ENCODE measurements at regions not wholly inside any gene's neighbourhood (a gene's known extent, or its start where the extent isn't known, plus 50 kb on each side); places are given as distances from the start of the nearest gene placed in this dataset.

- H3K4me1 ChIP-seq (ENCODE audit: control insufficient read depth, insufficient read depth, low read length, unreplicated experiment): no peaks in the 10 kb centered on the region
- H3K27me3 ChIP-seq (ENCODE audit: insufficient read depth, low read length): no peaks in the 10 kb centered on the region
Measured at GRCh38 chr2:142241016-142241415, 110.2 kb upstream of the LRP1B start.

DNA sequence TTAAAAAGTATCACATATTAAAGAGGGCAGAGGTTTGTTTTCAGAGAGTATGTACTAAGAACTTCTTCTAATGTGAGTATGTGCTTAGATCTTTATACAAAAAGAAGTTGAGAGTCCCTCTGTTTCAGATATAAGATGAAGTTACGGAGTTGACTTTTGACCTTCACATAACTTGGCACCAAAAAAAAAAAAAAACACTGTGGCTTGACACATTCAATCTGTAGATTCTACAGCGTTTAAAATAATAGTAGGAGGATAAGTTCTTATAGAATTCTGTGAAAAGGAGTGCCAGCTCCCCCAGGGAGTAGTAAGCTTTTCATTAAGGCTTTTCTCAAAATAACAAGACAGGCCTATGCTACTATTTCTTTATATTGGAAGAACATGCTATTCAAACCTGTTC, 105.4 kb upstream of the LRP1B start:
- Histone ChIP-seq H3K4me1 (ENCODE audit: control insufficient read depth, insufficient read depth, low read length, unreplicated experiment) (no peaks in the 10 kb centered on the region), H2AFZ (ENCODE audit: low read length, unreplicated experiment) (no peak overlapping the region), H3K27ac (ENCODE audit: low read depth, low read length) (no peak overlapping the region), H3K79me2 (ENCODE audit: control insufficient read depth, insufficient read depth, low read length, unreplicated experiment) (no peaks in the 10 kb centered on the region), H3K36me3 (ENCODE audit: insufficient read depth, low read length) (no peaks in the 10 kb centered on the region), H3K4me3 (ENCODE audit: low read depth, low read length) (no peak overlapping the region), H3K27me3 (ENCODE audit: insufficient read depth, low read length) (no peaks in the 10 kb centered on the region)

More at GRCh38 chr2:142241016-142241415, 110.2 kb upstream of the LRP1B start:
- Histone ChIP-seq H3K79me2 (ENCODE audit: control insufficient read depth, insufficient read depth, low read length, unreplicated experiment) (no peaks in the 10 kb centered on the region), H3K36me3 (ENCODE audit: insufficient read depth, low read length) (no peaks in the 10 kb centered on the region), H3K4me3 (ENCODE audit: low read depth, low read length) (no peak overlapping the region), H3K27ac (ENCODE audit: low read depth, low read length) (no peak overlapping the region), H2AFZ (ENCODE audit: low read length, unreplicated experiment) (no peak overlapping the region)

GRCh38 chr2:142234741-142235140, 103.9 kb upstream of the LRP1B start:
- Histone ChIP-seq H3K27ac (ENCODE audit: low read depth, low read length) (no peak overlapping the region), H2AFZ (ENCODE audit: low read length, unreplicated experiment) (no peak overlapping the region), H3K36me3 (ENCODE audit: insufficient read depth, low read length) (no peaks in the 10 kb centered on the region), H3K4me1 (ENCODE audit: control insufficient read depth, insufficient read depth, low read length, unreplicated experiment) (no peaks in the 10 kb centered on the region), H3K4me3 (ENCODE audit: low read depth, low read length) (no peak overlapping the region), H3K79me2 (ENCODE audit: control insufficient read depth, insufficient read depth, low read length, unreplicated experiment) (no peaks in the 10 kb centered on the region), H3K27me3 (ENCODE audit: insufficient read depth, low read length) (no peaks in the 10 kb centered on the region)

DNA sequence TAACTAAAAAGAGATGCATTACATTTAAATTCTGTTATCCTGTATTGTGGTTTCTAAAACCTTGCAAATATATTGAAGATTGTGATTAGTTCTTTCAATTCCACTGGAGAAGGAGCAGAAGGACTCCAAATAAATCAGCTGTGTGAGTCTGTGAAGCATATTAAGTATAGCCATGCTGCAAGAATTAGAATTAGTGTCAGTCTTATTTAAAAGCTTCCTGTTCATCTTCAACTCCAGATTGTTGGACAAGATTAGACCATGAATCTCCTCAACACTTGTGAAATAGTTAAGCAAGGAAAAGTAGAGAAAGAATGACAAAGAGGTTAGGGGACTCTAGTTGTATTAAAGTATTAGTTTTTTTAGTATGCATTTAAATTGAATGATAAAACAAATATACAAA, 92.5 kb upstream of the LRP1B start:
- Histone ChIP-seq H3K79me2 (ENCODE audit: control insufficient read depth, insufficient read depth, low read length, unreplicated experiment) (no peaks in the 10 kb centered on the region), H3K4me1 (ENCODE audit: control insufficient read depth, insufficient read depth, low read length, unreplicated experiment) (no peaks in the 10 kb centered on the region), H2AFZ (ENCODE audit: low read length, unreplicated experiment) (no peak overlapping the region), H3K27ac (ENCODE audit: low read depth, low read length) (no peak overlapping the region), H3K27me3 (ENCODE audit: insufficient read depth, low read length) (no peaks in the 10 kb centered on the region), H3K36me3 (ENCODE audit: insufficient read depth, low read length) (no peaks in the 10 kb centered on the region), H3K4me3 (ENCODE audit: low read depth, low read length) (no peak overlapping the region)

GRCh38 chr2:142222715-142223114, 91.9 kb upstream of the LRP1B start:
- Histone ChIP-seq H3K36me3 (ENCODE audit: insufficient read depth, low read length) (no peaks in the 10 kb centered on the region), H3K27ac (ENCODE audit: low read depth, low read length) (no peak overlapping the region), H3K27me3 (ENCODE audit: insufficient read depth, low read length) (no peaks in the 10 kb centered on the region), H2AFZ (ENCODE audit: low read length, unreplicated experiment) (no peak overlapping the region), H3K4me3 (ENCODE audit: low read depth, low read length) (no peak overlapping the region), H3K4me1 (ENCODE audit: control insufficient read depth, insufficient read depth, low read length, unreplicated experiment) (no peaks in the 10 kb centered on the region), H3K79me2 (ENCODE audit: control insufficient read depth, insufficient read depth, low read length, unreplicated experiment) (no peaks in the 10 kb centered on the region)

GRCh38 chr2:142220901-142221300, 90.1 kb upstream of the LRP1B start:
- Histone ChIP-seq H3K4me1 (ENCODE audit: control insufficient read depth, insufficient read depth, low read length, unreplicated experiment) (no peaks in the 10 kb centered on the region), H3K79me2 (ENCODE audit: control insufficient read depth, insufficient read depth, low read length, unreplicated experiment) (no peaks in the 10 kb centered on the region), H3K27ac (ENCODE audit: low read depth, low read length) (no peak overlapping the region), H3K27me3 (ENCODE audit: insufficient read depth, low read length) (no peaks in the 10 kb centered on the region), H3K36me3 (ENCODE audit: insufficient read depth, low read length) (no peaks in the 10 kb centered on the region), H3K4me3 (ENCODE audit: low read depth, low read length) (no peak overlapping the region), H2AFZ (ENCODE audit: low read length, unreplicated experiment) (no peak overlapping the region)

DNA sequence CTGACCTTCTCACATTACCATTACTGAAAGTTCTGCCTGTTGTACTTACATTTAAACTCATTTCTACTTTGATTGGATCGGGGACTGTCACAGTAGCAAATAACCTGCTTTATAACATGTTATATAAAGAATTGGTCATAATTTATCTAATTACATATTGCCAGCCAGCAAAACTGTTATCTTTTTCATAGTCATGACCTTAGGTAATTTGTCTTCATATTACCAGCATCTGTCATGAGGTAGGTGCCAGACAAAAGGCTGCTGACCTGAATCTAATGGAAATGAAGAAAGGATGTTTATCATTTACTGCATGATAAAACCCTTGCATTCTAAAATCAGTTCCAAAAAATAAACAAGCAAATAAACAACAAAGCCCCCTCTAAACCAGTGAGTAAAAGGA, 89.4 kb upstream of the LRP1B start:
- H2AFZ ChIP-seq (ENCODE audit: low read length, unreplicated experiment): no peak overlapping the region
- H3K36me3 ChIP-seq (ENCODE audit: insufficient read depth, low read length): no peaks in the 10 kb centered on the region
- no peaks in the 10 kb centered on the region for H3K79me2 ChIP-seq (ENCODE audit: control insufficient read depth, insufficient read depth, low read length, unreplicated experiment)
- no peak overlapping the region for H3K27ac ChIP-seq (ENCODE audit: low read depth, low read length)
- no peaks in the 10 kb centered on the region for H3K27me3 ChIP-seq (ENCODE audit: insufficient read depth, low read length)
- no peaks in the 10 kb centered on the region for H3K4me1 ChIP-seq (ENCODE audit: control insufficient read depth, insufficient read depth, low read length, unreplicated experiment)
- H3K4me3 ChIP-seq (ENCODE audit: low read depth, low read length): no peak overlapping the region

DNA sequence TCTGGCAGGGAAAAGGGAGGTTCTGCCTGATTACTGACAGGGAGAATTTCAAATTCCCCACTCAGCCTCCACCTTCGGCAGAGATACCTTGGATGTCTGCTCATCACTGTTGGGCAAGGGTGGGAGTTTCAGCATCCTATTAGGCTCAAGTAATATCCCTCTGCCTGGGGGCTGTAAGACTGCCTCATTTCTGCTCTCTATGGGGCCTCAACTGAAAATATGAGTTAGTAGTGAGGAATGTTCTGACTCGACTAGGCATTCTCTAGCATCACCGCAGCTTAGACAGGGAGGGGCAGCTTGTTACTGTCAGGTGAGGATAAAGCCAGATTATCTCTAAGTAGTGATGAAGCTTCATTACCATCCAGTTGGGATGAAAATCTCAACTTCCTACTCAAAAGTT, 87.7 kb upstream of the LRP1B start:
- Histone ChIP-seq H2AFZ (ENCODE audit: low read length, unreplicated experiment) (no peak overlapping the region), H3K4me3 (ENCODE audit: low read depth, low read length) (no peak overlapping the region), H3K27me3 (ENCODE audit: insufficient read depth, low read length) (no peaks in the 10 kb centered on the region), H3K36me3 (ENCODE audit: insufficient read depth, low read length) (no peaks in the 10 kb centered on the region), H3K79me2 (ENCODE audit: control insufficient read depth, insufficient read depth, low read length, unreplicated experiment) (no peaks in the 10 kb centered on the region), H3K27ac (ENCODE audit: low read depth, low read length) (peak overlapping the region; percentile 18), H3K4me1 (ENCODE audit: control insufficient read depth, insufficient read depth, low read length, unreplicated experiment) (no peaks in the 10 kb centered on the region)

- Histone ChIP-seq H3K79me2 (ENCODE audit: control insufficient read depth, insufficient read depth, low read length, unreplicated experiment) (no peaks in the 10 kb centered on the region), H3K36me3 (ENCODE audit: insufficient read depth, low read length) (no peaks in the 10 kb centered on the region), H3K27me3 (ENCODE audit: insufficient read depth, low read length) (no peaks in the 10 kb centered on the region), H3K4me1 (ENCODE audit: control insufficient read depth, insufficient read depth, low read length, unreplicated experiment) (no peaks in the 10 kb centered on the region), H3K27ac (ENCODE audit: low read depth, low read length) (peak overlapping the region; percentile 18; the same call in 1 of the 2 replicates), H3K4me3 (ENCODE audit: low read depth, low read length) (no peak overlapping the region), H2AFZ (ENCODE audit: low read length, unreplicated experiment) (no peak overlapping the region)
Measured at GRCh38 chr2:142217804-142218203, 87.0 kb upstream of the LRP1B start.

DNA sequence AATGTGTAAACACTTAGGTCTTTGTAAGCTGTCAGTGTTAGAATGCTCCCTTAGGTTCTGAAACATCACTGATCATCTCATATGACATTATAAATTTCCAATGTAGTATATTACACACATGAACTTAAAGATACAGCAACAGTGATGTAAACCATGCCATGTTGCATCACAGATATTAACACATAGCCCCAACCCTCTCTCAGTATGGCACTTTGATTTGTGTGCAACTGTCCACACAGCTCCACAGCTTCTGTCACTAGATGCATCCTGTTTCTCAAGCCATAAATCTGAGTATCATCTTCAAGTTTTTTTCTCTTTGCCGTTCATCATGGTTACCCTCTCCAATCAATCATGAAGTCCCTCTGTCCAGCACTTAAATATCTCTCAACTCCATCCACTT, 69.2 kb upstream of the LRP1B start:
- no peaks in the 10 kb centered on the region for H3K79me2 ChIP-seq (ENCODE audit: control insufficient read depth, insufficient read depth, low read length, unreplicated experiment)
- H3K4me1 ChIP-seq (ENCODE audit: control insufficient read depth, insufficient read depth, low read length, unreplicated experiment): no peaks in the 10 kb centered on the region
- H3K27me3 ChIP-seq (ENCODE audit: insufficient read depth, low read length): 0 out of 2 replicates have a peak, but pooled peaks cover 10% of the 10 kb centered on the region
- H3K27ac ChIP-seq (ENCODE audit: low read depth, low read length): no peak overlapping the region
- H3K4me3 ChIP-seq (ENCODE audit: low read depth, low read length): no peak overlapping the region
- H2AFZ ChIP-seq (ENCODE audit: low read length, unreplicated experiment): no peak overlapping the region
- H3K36me3 ChIP-seq (ENCODE audit: insufficient read depth, low read length): no peaks in the 10 kb centered on the region

- Histone ChIP-seq H3K4me1 (ENCODE audit: control insufficient read depth, insufficient read depth, low read length, unreplicated experiment) (no peaks in the 10 kb centered on the region), H2AFZ (ENCODE audit: low read length, unreplicated experiment) (no peak overlapping the region)
Measured at GRCh38 chr2:142199073-142199472, 68.3 kb upstream of the LRP1B start.

More at GRCh38 chr2:142199073-142199472, 68.3 kb upstream of the LRP1B start:
- Histone ChIP-seq H3K27me3 (ENCODE audit: insufficient read depth, low read length) (0 out of 2 replicates have a peak, but pooled peaks cover 10% of the 10 kb centered on the region), H3K79me2 (ENCODE audit: control insufficient read depth, insufficient read depth, low read length, unreplicated experiment) (no peaks in the 10 kb centered on the region), H3K27ac (ENCODE audit: low read depth, low read length) (no peak overlapping the region), H3K4me3 (ENCODE audit: low read depth, low read length) (no peak overlapping the region), H3K36me3 (ENCODE audit: insufficient read depth, low read length) (no peaks in the 10 kb centered on the region)

Data from ACC112 (cell line).